ENCODE measurements at regions not wholly inside any gene's neighbourhood (a gene's known extent, or its start where the extent isn't known, plus 50 kb on each side); places are given as distances from the start of the nearest gene placed in this dataset.

DNA sequence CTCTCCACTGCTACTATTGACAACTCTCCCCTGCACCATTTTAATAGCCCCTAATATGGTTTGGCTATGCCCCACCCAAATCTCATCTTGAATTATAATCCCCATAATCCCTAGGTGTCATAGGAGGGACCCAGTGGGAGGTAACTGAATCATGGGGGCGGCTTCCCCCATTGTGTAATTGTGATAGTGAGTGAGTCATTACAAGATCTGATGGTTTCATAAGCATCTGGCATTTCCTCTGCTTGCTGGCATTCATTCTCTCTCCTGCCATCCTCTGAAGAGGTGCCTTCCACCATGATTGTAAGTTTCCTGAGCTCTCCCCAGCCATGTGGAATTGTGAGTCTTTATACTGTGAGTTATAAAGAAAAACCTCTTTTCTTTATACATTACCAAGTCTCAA lies 74.1 kb upstream of the TCF21 start:
- TF ChIP-seq, protein P1, sequence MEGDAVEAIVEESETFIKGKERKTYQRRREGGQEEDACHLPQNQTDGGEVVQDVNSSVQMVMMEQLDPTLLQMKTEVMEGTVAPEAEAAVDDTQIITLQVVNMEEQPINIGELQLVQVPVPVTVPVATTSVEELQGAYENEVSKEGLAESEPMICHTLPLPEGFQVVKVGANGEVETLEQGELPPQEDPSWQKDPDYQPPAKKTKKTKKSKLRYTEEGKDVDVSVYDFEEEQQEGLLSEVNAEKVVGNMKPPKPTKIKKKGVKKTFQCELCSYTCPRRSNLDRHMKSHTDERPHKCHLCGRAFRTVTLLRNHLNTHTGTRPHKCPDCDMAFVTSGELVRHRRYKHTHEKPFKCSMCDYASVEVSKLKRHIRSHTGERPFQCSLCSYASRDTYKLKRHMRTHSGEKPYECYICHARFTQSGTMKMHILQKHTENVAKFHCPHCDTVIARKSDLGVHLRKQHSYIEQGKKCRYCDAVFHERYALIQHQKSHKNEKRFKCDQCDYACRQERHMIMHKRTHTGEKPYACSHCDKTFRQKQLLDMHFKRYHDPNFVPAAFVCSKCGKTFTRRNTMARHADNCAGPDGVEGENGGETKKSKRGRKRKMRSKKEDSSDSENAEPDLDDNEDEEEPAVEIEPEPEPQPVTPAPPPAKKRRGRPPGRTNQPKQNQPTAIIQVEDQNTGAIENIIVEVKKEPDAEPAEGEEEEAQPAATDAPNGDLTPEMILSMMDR (IDR thresholded peaks at IDR 0.05; ENCODE audit: low read length, missing control alignments), result no peak
- no peak overlapping the region for H3K4me3 ChIP-seq (replicated peaks; ENCODE audit: low read depth, low read length)
- peak; percentile 83 for DNase-seq (ENCODE audit: low read depth)

DNA sequence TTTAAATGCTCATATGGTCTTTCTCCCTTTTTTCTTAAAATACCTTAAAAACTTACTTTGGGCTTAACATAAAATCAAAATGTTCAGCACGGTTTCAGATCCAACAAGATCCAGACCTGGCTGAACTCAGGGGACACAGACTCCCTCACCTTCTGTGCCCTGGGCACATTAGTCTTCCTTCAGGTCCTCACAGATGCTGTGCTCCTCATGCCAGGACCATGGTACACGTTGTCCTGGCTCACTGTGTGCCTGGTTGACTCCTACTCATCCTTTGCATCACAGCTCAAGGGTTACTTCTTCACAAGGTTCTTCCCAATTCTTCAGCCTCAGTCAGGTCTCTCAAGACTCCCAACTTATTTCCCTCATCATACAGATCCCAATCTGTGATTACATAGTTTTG lies 73.6 kb upstream of the TCF21 start:
- H3K4me3 ChIP-seq (replicated peaks; ENCODE audit: low read depth, low read length), result no peak overlapping the region
- TF ChIP-seq, protein P1 (IDR thresholded peaks at IDR 0.05; ENCODE audit: low read length, missing control alignments), result no peak
- no peak for DNase-seq (ENCODE audit: low read depth)

DNA sequence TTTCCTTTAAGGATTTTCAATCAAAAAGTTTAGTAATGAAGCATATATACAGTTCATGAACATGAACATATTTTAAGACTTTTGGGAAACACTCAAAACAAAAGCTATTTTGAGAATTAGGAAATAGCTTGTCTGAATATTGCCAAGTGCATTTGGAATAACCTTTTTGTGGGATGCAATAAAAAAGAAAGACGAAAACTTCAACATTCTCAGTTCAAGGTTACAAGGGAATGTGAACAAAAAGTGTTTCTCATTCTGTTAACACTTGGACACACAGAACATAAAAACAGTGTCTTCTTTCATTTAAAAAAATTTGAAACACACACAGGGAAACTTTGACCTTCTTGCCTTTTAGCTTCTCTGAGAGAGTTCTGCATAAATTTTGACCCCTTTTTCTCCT lies 72.7 kb upstream of the TCF21 start:
- H3K4me3 ChIP-seq (replicated peaks; ENCODE audit: low read depth, low read length), result no peak overlapping the region
- TF ChIP-seq, protein P1 (IDR thresholded peaks at IDR 0.05; ENCODE audit: low read length, missing control alignments), result no peak
- DNase-seq (ENCODE audit: low read depth), result no peak

DNA sequence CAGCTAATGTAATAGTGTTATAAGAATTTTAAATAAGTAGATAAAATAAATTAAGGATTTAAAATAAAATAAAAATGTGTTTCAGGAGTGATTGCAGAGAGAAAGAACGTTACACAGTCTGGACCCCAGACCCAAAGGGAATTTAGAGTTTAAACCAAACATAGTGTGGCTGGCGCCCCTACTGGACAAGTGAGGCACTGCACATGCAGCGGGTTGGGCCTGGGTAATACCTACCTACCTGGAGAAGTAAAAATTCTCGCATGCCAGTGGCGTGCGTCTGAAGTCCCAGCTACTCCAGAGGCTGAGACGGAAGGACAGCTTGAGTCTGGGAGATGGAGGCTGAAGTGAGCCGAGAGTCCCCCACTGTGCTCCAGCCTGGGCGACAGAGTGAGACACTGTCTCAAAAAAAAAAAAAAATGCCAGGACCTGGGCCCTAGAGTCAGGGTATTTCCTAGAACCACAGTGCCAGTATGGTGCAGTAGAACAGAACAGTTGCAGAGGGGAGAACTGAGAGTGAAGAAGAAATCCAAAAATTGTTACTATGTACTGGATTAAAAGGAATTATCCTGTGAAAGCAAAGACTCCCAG lies 71.4 kb upstream of the TCF21 start:
- no peak overlapping the region for H3K4me3 ChIP-seq (replicated peaks; ENCODE audit: low read depth, low read length)
- TF ChIP-seq, protein P1 (IDR thresholded peaks at IDR 0.05; ENCODE audit: low read length, missing control alignments), result peak; percentile 50
- DNase-seq (ENCODE audit: low read depth), result no peak

DNA sequence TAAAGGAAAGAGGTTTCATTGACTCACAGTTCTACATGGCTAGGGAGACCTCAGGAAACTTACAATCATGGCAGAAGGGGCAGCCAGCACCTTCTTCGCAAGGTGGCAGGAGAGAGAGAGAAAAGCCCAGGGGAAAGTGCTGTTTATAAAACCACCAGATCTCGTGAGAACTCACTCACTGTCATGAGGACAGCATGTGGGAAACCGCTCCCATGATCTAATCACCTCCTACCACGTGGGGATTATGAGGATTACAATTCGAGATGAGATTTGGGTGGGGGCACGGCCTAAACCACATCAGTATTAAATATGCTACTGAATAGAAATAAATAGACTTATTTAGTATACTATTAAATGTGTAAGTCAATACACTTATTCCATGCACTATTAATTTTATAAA lies 70.6 kb upstream of the TCF21 start:
- TF ChIP-seq, protein P1 (IDR thresholded peaks at IDR 0.05; ENCODE audit: low read length, missing control alignments), result no peak
- DNase-seq (ENCODE audit: low read depth), result no peak
- no peak overlapping the region for H3K4me3 ChIP-seq (replicated peaks; ENCODE audit: low read depth, low read length)

DNA sequence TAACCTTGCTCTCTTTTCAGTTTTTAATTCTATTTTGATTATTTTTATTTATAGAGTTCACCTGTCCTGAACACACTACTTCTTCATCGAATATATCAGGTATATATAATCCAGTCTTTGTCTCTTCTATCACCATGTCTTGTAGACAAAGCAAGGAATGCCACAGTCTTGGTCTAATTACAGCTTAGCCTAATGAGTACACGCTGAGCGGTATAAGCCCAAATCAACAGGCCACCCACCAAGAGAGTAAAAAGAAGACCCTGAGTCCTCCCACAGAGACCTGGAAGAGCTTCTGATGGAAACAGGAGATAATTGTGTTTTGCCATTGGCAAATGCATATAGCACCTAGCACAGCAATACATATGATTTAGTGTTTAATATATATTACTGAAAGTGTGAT lies 68.7 kb upstream of the TCF21 start:
- no peak overlapping the region for H3K4me3 ChIP-seq (replicated peaks; ENCODE audit: low read depth, low read length)
- no peak for DNase-seq (ENCODE audit: low read depth)
- TF ChIP-seq, protein P1 (IDR thresholded peaks at IDR 0.05; ENCODE audit: low read length, missing control alignments), result no peak

DNA sequence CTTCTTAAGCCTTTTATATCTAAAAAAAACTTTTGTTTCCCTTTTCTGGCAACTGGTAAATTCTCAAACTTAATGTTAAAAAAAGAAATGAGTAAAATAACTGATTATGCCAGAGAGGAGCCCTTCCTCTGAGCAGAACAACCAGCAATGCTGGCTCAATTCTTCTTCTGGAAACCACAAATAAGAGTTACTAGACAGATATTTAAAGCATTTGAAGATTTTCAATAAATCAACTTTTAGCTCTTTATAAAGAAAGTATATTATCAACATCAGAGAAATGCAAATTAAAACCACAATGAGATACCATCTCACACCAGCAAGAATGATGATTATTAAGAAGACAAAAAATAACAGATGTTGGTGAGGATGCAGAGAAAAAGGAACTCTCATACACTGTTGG lies 61.1 kb upstream of the TCF21 start:
- DNase-seq (ENCODE audit: low read depth), result no peak
- TF ChIP-seq, protein P1 (IDR thresholded peaks at IDR 0.05; ENCODE audit: low read length, missing control alignments), result no peak
- H3K4me3 ChIP-seq (replicated peaks; ENCODE audit: low read depth, low read length), result no peak overlapping the region

All from fibroblast of pulmonary artery (primary cell).